ENCODE measurements at regions not wholly inside any gene's neighbourhood (a gene's known extent, or its start where the extent isn't known, plus 50 kb on each side); places are given as distances from the start of the nearest gene placed in this dataset.

- no peak for TF ChIP-seq CTCF (IDR thresholded peaks at IDR 0.05; ENCODE audit: borderline replicate concordance, control extremely low read depth, extremely low read depth, insufficient read depth, missing control alignments)
- in situ Hi-C loops (cut with MboI; ENCODE audit: low sequenced_read_pairs, unreplicated experiment), result no loop called here
- no peak for DNase-seq (ENCODE audit: low spot score)
These were observed 667.2 kb downstream of the ZEB2 start for GRCh38 chr2:143852759-143853158.

GRCh38 chr2:143850084-143850483 lies 669.8 kb downstream of the ZEB2 start:
- in situ Hi-C loops (cut with MboI; ENCODE audit: low sequenced_read_pairs, unreplicated experiment), result no loop called here
- TF ChIP-seq CTCF (IDR thresholded peaks at IDR 0.05; ENCODE audit: borderline replicate concordance, control extremely low read depth, extremely low read depth, insufficient read depth, missing control alignments), result no peak
- no peak for DNase-seq (ENCODE audit: low spot score)

- in situ Hi-C loops (cut with MboI; ENCODE audit: low sequenced_read_pairs, unreplicated experiment), result no loop called here
- TF ChIP-seq CTCF (IDR thresholded peaks at IDR 0.05; ENCODE audit: borderline replicate concordance, control extremely low read depth, extremely low read depth, insufficient read depth, missing control alignments), result no peak
- no peak for DNase-seq (ENCODE audit: low spot score)
These were observed 672.7 kb downstream of the ZEB2 start for GRCh38 chr2:143847257-143847656.

GRCh38 chr2:143844986-143845385 lies 674.9 kb downstream of the ZEB2 start:
- no peak for DNase-seq (ENCODE audit: low spot score)
- no peak for TF ChIP-seq CTCF (IDR thresholded peaks at IDR 0.05; ENCODE audit: borderline replicate concordance, control extremely low read depth, extremely low read depth, insufficient read depth, missing control alignments)
- in situ Hi-C loops (cut with MboI; ENCODE audit: low sequenced_read_pairs, unreplicated experiment), result no loop called here

GRCh38 chr2:143843686-143844085 lies 676.2 kb downstream of the ZEB2 start:
- no peak for DNase-seq (ENCODE audit: low spot score)
- no peak for TF ChIP-seq CTCF (IDR thresholded peaks at IDR 0.05; ENCODE audit: borderline replicate concordance, control extremely low read depth, extremely low read depth, insufficient read depth, missing control alignments)
- in situ Hi-C loops (cut with MboI; ENCODE audit: low sequenced_read_pairs, unreplicated experiment), result no loop called here

GRCh38 chr2:143842836-143843235 lies 677.1 kb downstream of the ZEB2 start:
- DNase-seq (ENCODE audit: low spot score), result no peak
- in situ Hi-C loops (cut with MboI; ENCODE audit: low sequenced_read_pairs, unreplicated experiment), result no loop called here
- TF ChIP-seq CTCF (IDR thresholded peaks at IDR 0.05; ENCODE audit: borderline replicate concordance, control extremely low read depth, extremely low read depth, insufficient read depth, missing control alignments), result no peak

- no peak for DNase-seq (ENCODE audit: low spot score)
- TF ChIP-seq CTCF (IDR thresholded peaks at IDR 0.05; ENCODE audit: borderline replicate concordance, control extremely low read depth, extremely low read depth, insufficient read depth, missing control alignments), result no peak
- in situ Hi-C loops (cut with MboI; ENCODE audit: low sequenced_read_pairs, unreplicated experiment), result no loop called here
These were observed 678.0 kb downstream of the ZEB2 start for GRCh38 chr2:143841935-143842334.
